GM12891 (cell line): ENCODE measurements at regions not wholly inside any gene's neighbourhood (a gene's known extent, or its start where the extent isn't known, plus 50 kb on each side); places are given as distances from the start of the nearest gene placed in this dataset.

Experiments
- PAX5 ChIP-seq: IDR thresholded peaks from 2 replicates; pipeline ENCODE4 v1.6.1; 2011; ENCODE audit warnings: low read length, moderate library complexity, mild to moderate bottlenecking; ENCODE audit not compliant: insufficient read depth, severe bottlenecking
- POLR2A ChIP-seq: IDR thresholded peaks from 2 replicates; pipeline ENCODE4 v1.6.1; 2011; ENCODE audit warnings: low read depth, low read length, control low read depth
- POLR2AphosphoS5 ChIP-seq: IDR thresholded peaks from 2 replicates; pipeline ENCODE4 v1.6.1; 2011; ENCODE audit warnings: low read depth, low read length, control low read depth
- POU2F2 ChIP-seq: IDR thresholded peaks from 2 replicates; pipeline ENCODE4 v1.6.1; 2011; ENCODE audit warnings: low read depth, mild to moderate bottlenecking, control low read depth, low read length, moderate library complexity
- SPI1 ChIP-seq: IDR thresholded peaks from 2 replicates; pipeline ENCODE4 v1.6.1; 2011; ENCODE audit warnings: low read depth, low read length, control low read depth
- TAF1 ChIP-seq: IDR thresholded peaks from 2 replicates; pipeline ENCODE4 v1.6.1; 2011; ENCODE audit warnings: low read depth, low read length, control low read depth

DNA sequence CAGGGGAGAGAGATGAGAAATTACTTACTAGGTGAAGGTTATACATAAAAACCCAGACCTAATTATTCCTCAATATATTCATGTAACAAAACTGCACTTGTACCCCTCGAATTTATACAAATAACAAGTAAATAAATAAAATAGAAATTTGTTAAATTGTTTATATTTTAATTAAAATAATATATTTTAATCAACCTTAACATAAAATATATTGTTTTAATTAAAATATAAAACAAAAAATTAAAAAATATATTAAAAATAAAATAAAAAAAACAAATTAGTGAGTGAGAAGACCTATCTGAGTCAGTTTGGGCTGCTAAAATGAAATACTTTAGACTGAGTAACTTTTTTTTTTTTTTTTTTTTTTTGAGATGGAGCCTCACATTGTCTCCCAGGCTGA is 87.4 kb upstream of the PCDH7 start:
- TF ChIP-seq POLR2AphosphoS5 = no peak
- TF ChIP-seq TAF1 = no peak
- TF ChIP-seq POLR2A = no peak
- no peak for TF ChIP-seq SPI1
- no peak for TF ChIP-seq POU2F2
- TF ChIP-seq PAX5 = no peak
